ENCODE measurements at regions not wholly inside any gene's neighbourhood (a gene's known extent, or its start where the extent isn't known, plus 50 kb on each side); places are given as distances from the start of the nearest gene placed in this dataset.

- DNase-seq (ENCODE audit: low spot score), result peak; percentile 11
Observed at GRCh38 chr6:122052346-122052900, 347.0 kb upstream of the HSF2 start.

GRCh38 chr6:122059918-122060317 lies 339.5 kb upstream of the HSF2 start:
- no peak for DNase-seq (ENCODE audit: low spot score)

GRCh38 chr6:122061855-122062254 lies 337.6 kb upstream of the HSF2 start:
- no peak for DNase-seq (ENCODE audit: low spot score)

GRCh38 chr6:122063076-122063475 lies 336.4 kb upstream of the HSF2 start:
- no peak for DNase-seq (ENCODE audit: low spot score)

- DNase-seq (ENCODE audit: low spot score), result no peak
Observed at GRCh38 chr6:122063761-122064160, 335.7 kb upstream of the HSF2 start.

GRCh38 chr6:122066200-122066599 lies 333.3 kb upstream of the HSF2 start:
- no peak for DNase-seq (ENCODE audit: low spot score)

GRCh38 chr6:122068291-122068769 lies 331.1 kb upstream of the HSF2 start:
- DNase-seq (ENCODE audit: low spot score), result no peak

- no peak for DNase-seq (ENCODE audit: low spot score)
Observed at GRCh38 chr6:122069932-122070331, 329.5 kb upstream of the HSF2 start.

- no peak for DNase-seq (ENCODE audit: low spot score)
Observed at GRCh38 chr6:122072014-122072647, 327.3 kb upstream of the HSF2 start.

- DNase-seq (ENCODE audit: low spot score), result no peak
Observed at GRCh38 chr6:122075084-122075838, 324.2 kb upstream of the HSF2 start.

- no peak for DNase-seq (ENCODE audit: low spot score)
Observed at GRCh38 chr6:122075917-122076316, 323.5 kb upstream of the HSF2 start.

- DNase-seq (ENCODE audit: low spot score), result no peak
Observed at GRCh38 chr6:122077603-122078002, 321.8 kb upstream of the HSF2 start.

GRCh38 chr6:122078481-122078880 lies 321.0 kb upstream of the HSF2 start:
- DNase-seq (ENCODE audit: low spot score), result no peak

- DNase-seq (ENCODE audit: low spot score), result no peak
Observed at GRCh38 chr6:122079916-122080315, 319.5 kb upstream of the HSF2 start.

- DNase-seq (ENCODE audit: low spot score), result no peak
Observed at GRCh38 chr6:122081921-122082320, 317.5 kb upstream of the HSF2 start.

GRCh38 chr6:122082370-122082769 lies 317.1 kb upstream of the HSF2 start:
- DNase-seq (ENCODE audit: low spot score), result no peak

- DNase-seq (ENCODE audit: low spot score), result no peak
Observed at GRCh38 chr6:122092366-122092765, 307.1 kb upstream of the HSF2 start.

GRCh38 chr6:122098201-122098678 lies 301.2 kb upstream of the HSF2 start:
- no peak for DNase-seq (ENCODE audit: low spot score)

- DNase-seq (ENCODE audit: low spot score), result no peak
Observed at GRCh38 chr6:122102026-122102425, 297.4 kb upstream of the HSF2 start.

- no peak for DNase-seq (ENCODE audit: low spot score)
Observed at GRCh38 chr6:122107256-122107852, 292.1 kb upstream of the HSF2 start.

- no peak for DNase-seq (ENCODE audit: low spot score)
Observed at GRCh38 chr6:122109075-122109474, 290.4 kb upstream of the HSF2 start.

GRCh38 chr6:122114717-122115116 lies 284.7 kb upstream of the HSF2 start:
- no peak for DNase-seq (ENCODE audit: low spot score)
